GM12891 (cell line): ENCODE measurements at regions not wholly inside any gene's neighbourhood (a gene's known extent, or its start where the extent isn't known, plus 50 kb on each side); places are given as distances from the start of the nearest gene placed in this dataset.

ENCODE experiments used
- DNase-seq: peaks from one replicate; pipeline ENCODE4 v3.0.0; 2011; ENCODE audit warnings: low spot score; ENCODE audit not compliant: insufficient read length
- FAIRE-seq: peaks from 2 replicates; lab custom pipeline; 2011; peaks lifted over from hg19 to GRCh38; lab: Jason Lieb, UNC
- PAX5 ChIP-seq: IDR thresholded peaks from 2 replicates; pipeline ENCODE4 v1.6.1; 2011; ENCODE audit warnings: low read length, moderate library complexity, mild to moderate bottlenecking; ENCODE audit not compliant: insufficient read depth, severe bottlenecking
- POLR2A ChIP-seq: IDR thresholded peaks from 2 replicates; pipeline ENCODE4 v1.6.1; 2011; ENCODE audit warnings: low read depth, low read length, control low read depth
- POLR2AphosphoS5 ChIP-seq: IDR thresholded peaks from 2 replicates; pipeline ENCODE4 v1.6.1; 2011; ENCODE audit warnings: low read depth, low read length, control low read depth
- POU2F2 ChIP-seq: IDR thresholded peaks from 2 replicates; pipeline ENCODE4 v1.6.1; 2011; ENCODE audit warnings: low read depth, mild to moderate bottlenecking, control low read depth, low read length, moderate library complexity
- SPI1 ChIP-seq: IDR thresholded peaks from 2 replicates; pipeline ENCODE4 v1.6.1; 2011; ENCODE audit warnings: low read depth, low read length, control low read depth
- TAF1 ChIP-seq: IDR thresholded peaks from 2 replicates; pipeline ENCODE4 v1.6.1; 2011; ENCODE audit warnings: low read depth, low read length, control low read depth

DNA sequence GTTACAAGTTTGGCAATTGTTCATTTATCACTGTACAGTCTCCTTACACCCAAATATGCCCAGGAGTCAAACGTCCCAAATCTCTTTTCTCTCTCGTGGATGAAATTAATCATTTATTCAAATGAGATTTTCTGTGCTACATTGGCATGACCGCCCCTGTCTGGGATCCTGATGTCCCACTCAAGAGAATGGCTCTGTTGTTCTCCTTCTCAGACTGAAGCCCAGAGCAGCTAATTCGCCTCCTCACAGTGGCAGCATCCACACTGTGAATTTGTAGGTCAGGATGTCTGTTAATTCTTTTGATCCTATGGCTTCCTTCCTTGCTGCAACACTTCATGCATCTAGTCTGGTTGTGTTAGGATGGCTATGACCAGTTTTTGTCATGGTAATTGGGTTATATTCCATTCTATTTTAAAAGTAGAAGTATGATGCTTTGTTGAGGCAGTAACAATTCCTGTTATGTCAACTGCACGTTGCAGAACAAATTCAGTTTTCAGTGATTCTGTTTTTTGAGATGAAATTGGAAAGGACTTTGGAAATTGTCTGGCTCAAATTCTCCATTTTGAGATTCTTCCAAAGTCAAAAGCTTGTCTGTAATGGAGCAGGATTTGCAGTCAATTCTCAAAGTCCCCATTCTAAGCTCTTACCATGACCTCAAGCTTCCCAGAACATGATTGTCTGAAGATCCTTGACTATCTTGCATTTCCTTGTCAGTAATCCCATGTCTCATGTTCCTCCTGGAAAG, 141.5 kb upstream of the GAS1 start:
- FAIRE-seq = no peak

GRCh38 chr9:87089506-87089905, 142.2 kb upstream of the GAS1 start:
- TF ChIP-seq SPI1 (no peak), TAF1 (no peak), PAX5 (no peak), POU2F2 (no peak), POLR2AphosphoS5 (no peak), POLR2A (no peak)
- no peak for FAIRE-seq

More for the DNA sequence above, 141.5 kb upstream of the GAS1 start:
- TF ChIP-seq TAF1 = no peak
- no peak for TF ChIP-seq POLR2AphosphoS5
- no peak for TF ChIP-seq PAX5
- no peak for TF ChIP-seq SPI1
- no peak for TF ChIP-seq POU2F2
- TF ChIP-seq POLR2A = no peak
- DNase-seq = no peak

DNA sequence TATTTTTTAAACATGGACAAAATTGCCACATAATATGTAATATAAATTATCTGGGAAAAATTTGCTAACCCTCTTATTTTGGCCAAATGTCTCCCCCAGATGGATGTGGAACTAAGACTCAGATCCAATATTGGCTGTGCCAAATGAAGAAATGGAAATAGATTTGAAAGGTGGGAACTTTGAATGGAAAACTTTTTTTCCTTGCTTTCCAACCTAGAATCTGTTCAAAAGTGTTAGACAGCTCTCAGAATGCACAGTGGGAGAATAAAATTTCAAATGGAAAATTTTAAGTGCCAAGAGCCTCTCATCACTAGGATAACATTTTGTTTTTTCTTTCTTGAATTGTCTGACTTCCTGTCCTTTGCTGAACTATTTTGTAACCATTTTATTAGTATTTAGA, 142.6 kb upstream of the GAS1 start:
- TF ChIP-seq TAF1 (no peak), POU2F2 (no peak), PAX5 (no peak), POLR2AphosphoS5 (no peak), SPI1 (no peak), POLR2A (no peak)
- no peak for FAIRE-seq
- no peak for DNase-seq

More at GRCh38 chr9:87089506-87089905, 142.2 kb upstream of the GAS1 start:
- DNase-seq = no peak

DNA sequence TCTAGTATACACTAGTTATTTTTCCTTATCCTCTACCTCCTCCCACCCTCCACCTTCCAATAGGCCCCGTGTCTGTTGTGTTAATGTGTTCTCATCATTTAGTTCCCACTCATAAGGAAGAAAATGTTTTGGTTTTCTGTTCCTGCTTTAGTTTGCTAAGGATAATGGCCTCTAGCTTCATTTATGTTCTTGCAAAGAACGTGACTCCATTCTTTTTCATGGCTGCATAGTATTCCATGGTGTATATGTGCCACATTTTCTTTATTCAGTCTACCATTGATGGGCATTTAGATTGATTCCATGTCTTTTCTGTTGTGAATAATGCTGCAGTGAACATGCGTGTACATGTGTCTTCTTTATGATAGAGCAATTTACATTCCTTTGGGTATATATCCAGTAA, 146.5 kb upstream of the GAS1 start:
- DNase-seq (no peak), FAIRE-seq (no peak)

GRCh38 chr9:87095951-87096350, 148.6 kb upstream of the GAS1 start:
- FAIRE-seq = no peak
- DNase-seq = no peak
- TF ChIP-seq POLR2A (no peak), POLR2AphosphoS5 (no peak), POU2F2 (no peak), SPI1 (no peak), TAF1 (no peak), PAX5 (no peak)

More for the DNA sequence above, 146.5 kb upstream of the GAS1 start:
- TF ChIP-seq SPI1 (no peak), TAF1 (no peak), PAX5 (no peak)

- no peak for DNase-seq
- no peak for FAIRE-seq
- TF ChIP-seq SPI1 = no peak
- TF ChIP-seq POLR2A = no peak
- TF ChIP-seq PAX5 = no peak
- no peak for TF ChIP-seq POU2F2
- no peak for TF ChIP-seq TAF1
- TF ChIP-seq POLR2AphosphoS5 = no peak
Measured at GRCh38 chr9:87096506-87096905, 149.2 kb upstream of the GAS1 start.

- no peak for FAIRE-seq
- no peak for DNase-seq
- TF ChIP-seq POLR2AphosphoS5 = no peak
- TF ChIP-seq TAF1 = no peak
- no peak for TF ChIP-seq PAX5
- no peak for TF ChIP-seq POU2F2
- no peak for TF ChIP-seq SPI1
- TF ChIP-seq POLR2A = no peak
Measured at GRCh38 chr9:87097238-87097637, 149.9 kb upstream of the GAS1 start.

DNA sequence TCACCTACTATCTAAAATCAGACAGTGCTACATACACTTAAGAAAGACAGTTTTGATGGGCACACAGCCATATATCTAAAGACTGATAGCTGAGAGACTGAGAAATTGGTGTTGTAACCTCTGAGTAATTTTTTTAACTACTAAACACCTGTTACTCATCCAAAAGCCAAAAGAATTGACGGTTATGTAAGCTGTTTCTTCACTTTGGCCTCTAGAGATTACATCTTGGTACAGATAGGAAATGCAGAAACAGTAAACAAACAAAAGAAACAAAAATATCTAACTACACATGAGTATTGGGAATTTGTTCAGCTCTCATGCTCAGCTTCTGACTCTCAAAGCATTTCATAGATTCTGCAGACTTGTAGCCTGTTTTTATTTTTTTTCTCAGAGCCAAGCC, 152.1 kb upstream of the GAS1 start:
- TF ChIP-seq POLR2A (no peak), TAF1 (no peak), PAX5 (no peak), POU2F2 (no peak), SPI1 (no peak), POLR2AphosphoS5 (no peak)
- FAIRE-seq = no peak
- DNase-seq = no peak

- DNase-seq (no peak), FAIRE-seq (no peak)
- TF ChIP-seq TAF1 = no peak
Measured at GRCh38 chr9:87100001-87100400, 152.7 kb upstream of the GAS1 start.

GRCh38 chr9:87102126-87102525, 154.8 kb upstream of the GAS1 start:
- FAIRE-seq = no peak
- no peak for DNase-seq
- TF ChIP-seq TAF1 = no peak
- no peak for TF ChIP-seq SPI1
- TF ChIP-seq POU2F2 = no peak
- TF ChIP-seq PAX5 = no peak
